ENCODE measurements at regions not wholly inside any gene's neighbourhood (a gene's known extent, or its start where the extent isn't known, plus 50 kb on each side); places are given as distances from the start of the nearest gene placed in this dataset.

DNA sequence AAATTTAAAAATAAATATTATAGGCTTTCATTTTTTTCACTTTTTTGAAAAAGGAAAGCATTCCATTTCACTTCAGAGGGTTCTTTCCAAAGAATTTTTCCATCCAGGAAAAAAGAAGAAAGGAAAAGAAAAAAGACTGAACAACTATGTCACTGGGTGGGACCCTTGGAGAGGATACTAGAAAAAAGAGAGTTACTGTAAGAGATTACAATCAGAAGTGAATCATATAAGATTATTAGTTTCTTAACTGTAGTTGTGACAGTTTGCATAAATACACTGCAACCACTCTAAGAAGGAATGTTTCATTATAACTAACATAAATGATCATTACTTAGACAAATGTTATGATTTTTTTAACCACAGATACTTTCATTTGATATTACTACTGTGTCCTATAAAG is 87.8 kb downstream of the KLF12 start:
- Mint-ChIP-seq H3K9me3 (peaks cover 5% of the 10 kb centered on the region), H3K27ac (no peak overlapping the region), H3K36me3 (no peaks in the 10 kb centered on the region), H3K4me3 (no peak overlapping the region), H3K27me3 (ENCODE audit: low read depth) (no peaks in the 10 kb centered on the region), H3K4me1 (peaks cover 11% of the 10 kb centered on the region; the same call in 1 of the 2 replicates)
- TF ChIP-seq, protein P1, sequence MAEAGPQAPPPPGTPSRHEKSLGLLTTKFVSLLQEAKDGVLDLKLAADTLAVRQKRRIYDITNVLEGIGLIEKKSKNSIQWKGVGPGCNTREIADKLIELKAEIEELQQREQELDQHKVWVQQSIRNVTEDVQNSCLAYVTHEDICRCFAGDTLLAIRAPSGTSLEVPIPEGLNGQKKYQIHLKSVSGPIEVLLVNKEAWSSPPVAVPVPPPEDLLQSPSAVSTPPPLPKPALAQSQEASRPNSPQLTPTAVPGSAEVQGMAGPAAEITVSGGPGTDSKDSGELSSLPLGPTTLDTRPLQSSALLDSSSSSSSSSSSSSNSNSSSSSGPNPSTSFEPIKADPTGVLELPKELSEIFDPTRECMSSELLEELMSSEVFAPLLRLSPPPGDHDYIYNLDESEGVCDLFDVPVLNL (CRISPR knock-in tag; IDR thresholded peaks at IDR 0.05; ENCODE audit: borderline replicate concordance, low read depth), result no peak
- TF ChIP-seq ZNF232 (CRISPR knock-in tag; IDR thresholded peaks at IDR 0.05), result no peak
- TF ChIP-seq, protein P2, sequence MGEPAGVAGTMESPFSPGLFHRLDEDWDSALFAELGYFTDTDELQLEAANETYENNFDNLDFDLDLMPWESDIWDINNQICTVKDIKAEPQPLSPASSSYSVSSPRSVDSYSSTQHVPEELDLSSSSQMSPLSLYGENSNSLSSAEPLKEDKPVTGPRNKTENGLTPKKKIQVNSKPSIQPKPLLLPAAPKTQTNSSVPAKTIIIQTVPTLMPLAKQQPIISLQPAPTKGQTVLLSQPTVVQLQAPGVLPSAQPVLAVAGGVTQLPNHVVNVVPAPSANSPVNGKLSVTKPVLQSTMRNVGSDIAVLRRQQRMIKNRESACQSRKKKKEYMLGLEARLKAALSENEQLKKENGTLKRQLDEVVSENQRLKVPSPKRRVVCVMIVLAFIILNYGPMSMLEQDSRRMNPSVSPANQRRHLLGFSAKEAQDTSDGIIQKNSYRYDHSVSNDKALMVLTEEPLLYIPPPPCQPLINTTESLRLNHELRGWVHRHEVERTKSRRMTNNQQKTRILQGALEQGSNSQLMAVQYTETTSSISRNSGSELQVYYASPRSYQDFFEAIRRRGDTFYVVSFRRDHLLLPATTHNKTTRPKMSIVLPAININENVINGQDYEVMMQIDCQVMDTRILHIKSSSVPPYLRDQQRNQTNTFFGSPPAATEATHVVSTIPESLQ (CRISPR knock-in tag; IDR thresholded peaks at IDR 0.05), result no peak
- no peak for TF ChIP-seq SMAD3 (CRISPR knock-in tag; IDR thresholded peaks at IDR 0.05; ENCODE audit: borderline replicate concordance)
- TF ChIP-seq, protein P3, sequence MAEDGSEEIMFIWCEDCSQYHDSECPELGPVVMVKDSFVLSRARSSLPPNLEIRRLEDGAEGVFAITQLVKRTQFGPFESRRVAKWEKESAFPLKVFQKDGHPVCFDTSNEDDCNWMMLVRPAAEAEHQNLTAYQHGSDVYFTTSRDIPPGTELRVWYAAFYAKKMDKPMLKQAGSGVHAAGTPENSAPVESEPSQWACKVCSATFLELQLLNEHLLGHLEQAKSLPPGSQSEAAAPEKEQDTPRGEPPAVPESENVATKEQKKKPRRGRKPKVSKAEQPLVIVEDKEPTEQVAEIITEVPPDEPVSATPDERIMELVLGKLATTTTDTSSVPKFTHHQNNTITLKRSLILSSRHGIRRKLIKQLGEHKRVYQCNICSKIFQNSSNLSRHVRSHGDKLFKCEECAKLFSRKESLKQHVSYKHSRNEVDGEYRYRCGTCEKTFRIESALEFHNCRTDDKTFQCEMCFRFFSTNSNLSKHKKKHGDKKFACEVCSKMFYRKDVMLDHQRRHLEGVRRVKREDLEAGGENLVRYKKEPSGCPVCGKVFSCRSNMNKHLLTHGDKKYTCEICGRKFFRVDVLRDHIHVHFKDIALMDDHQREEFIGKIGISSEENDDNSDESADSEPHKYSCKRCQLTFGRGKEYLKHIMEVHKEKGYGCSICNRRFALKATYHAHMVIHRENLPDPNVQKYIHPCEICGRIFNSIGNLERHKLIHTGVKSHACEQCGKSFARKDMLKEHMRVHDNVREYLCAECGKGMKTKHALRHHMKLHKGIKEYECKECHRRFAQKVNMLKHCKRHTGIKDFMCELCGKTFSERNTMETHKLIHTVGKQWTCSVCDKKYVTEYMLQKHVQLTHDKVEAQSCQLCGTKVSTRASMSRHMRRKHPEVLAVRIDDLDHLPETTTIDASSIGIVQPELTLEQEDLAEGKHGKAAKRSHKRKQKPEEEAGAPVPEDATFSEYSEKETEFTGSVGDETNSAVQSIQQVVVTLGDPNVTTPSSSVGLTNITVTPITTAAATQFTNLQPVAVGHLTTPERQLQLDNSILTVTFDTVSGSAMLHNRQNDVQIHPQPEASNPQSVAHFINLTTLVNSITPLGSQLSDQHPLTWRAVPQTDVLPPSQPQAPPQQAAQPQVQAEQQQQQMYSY (CRISPR knock-in tag; IDR thresholded peaks at IDR 0.05), result no peak
- TF ChIP-seq, protein P4, sequence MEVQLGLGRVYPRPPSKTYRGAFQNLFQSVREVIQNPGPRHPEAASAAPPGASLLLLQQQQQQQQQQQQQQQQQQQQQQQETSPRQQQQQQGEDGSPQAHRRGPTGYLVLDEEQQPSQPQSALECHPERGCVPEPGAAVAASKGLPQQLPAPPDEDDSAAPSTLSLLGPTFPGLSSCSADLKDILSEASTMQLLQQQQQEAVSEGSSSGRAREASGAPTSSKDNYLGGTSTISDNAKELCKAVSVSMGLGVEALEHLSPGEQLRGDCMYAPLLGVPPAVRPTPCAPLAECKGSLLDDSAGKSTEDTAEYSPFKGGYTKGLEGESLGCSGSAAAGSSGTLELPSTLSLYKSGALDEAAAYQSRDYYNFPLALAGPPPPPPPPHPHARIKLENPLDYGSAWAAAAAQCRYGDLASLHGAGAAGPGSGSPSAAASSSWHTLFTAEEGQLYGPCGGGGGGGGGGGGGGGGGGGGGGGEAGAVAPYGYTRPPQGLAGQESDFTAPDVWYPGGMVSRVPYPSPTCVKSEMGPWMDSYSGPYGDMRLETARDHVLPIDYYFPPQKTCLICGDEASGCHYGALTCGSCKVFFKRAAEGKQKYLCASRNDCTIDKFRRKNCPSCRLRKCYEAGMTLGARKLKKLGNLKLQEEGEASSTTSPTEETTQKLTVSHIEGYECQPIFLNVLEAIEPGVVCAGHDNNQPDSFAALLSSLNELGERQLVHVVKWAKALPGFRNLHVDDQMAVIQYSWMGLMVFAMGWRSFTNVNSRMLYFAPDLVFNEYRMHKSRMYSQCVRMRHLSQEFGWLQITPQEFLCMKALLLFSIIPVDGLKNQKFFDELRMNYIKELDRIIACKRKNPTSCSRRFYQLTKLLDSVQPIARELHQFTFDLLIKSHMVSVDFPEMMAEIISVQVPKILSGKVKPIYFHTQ (CRISPR knock-in tag; IDR thresholded peaks at IDR 0.05), result no peak
- TF ChIP-seq ELF4 (CRISPR knock-in tag; IDR thresholded peaks at IDR 0.05; ENCODE audit: low read depth), result no peak
- TF ChIP-seq TCF7 (CRISPR knock-in tag; IDR thresholded peaks at IDR 0.05; ENCODE audit: low read depth), result no peak
- TF ChIP-seq, protein P5, sequence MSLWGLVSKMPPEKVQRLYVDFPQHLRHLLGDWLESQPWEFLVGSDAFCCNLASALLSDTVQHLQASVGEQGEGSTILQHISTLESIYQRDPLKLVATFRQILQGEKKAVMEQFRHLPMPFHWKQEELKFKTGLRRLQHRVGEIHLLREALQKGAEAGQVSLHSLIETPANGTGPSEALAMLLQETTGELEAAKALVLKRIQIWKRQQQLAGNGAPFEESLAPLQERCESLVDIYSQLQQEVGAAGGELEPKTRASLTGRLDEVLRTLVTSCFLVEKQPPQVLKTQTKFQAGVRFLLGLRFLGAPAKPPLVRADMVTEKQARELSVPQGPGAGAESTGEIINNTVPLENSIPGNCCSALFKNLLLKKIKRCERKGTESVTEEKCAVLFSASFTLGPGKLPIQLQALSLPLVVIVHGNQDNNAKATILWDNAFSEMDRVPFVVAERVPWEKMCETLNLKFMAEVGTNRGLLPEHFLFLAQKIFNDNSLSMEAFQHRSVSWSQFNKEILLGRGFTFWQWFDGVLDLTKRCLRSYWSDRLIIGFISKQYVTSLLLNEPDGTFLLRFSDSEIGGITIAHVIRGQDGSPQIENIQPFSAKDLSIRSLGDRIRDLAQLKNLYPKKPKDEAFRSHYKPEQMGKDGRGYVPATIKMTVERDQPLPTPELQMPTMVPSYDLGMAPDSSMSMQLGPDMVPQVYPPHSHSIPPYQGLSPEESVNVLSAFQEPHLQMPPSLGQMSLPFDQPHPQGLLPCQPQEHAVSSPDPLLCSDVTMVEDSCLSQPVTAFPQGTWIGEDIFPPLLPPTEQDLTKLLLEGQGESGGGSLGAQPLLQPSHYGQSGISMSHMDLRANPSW (CRISPR knock-in tag; conservative IDR thresholded peaks at IDR 0.05; ENCODE audit: low read depth), result no peak
- TF ChIP-seq ZNF138 (CRISPR knock-in tag; conservative IDR thresholded peaks at IDR 0.05), result no peak
- TF ChIP-seq, protein P6, sequence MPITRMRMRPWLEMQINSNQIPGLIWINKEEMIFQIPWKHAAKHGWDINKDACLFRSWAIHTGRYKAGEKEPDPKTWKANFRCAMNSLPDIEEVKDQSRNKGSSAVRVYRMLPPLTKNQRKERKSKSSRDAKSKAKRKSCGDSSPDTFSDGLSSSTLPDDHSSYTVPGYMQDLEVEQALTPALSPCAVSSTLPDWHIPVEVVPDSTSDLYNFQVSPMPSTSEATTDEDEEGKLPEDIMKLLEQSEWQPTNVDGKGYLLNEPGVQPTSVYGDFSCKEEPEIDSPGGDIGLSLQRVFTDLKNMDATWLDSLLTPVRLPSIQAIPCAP (CRISPR knock-in tag; IDR thresholded peaks at IDR 0.05), result no peak
- TF ChIP-seq SOX15 (CRISPR knock-in tag; IDR thresholded peaks at IDR 0.05), result no peak
- ATAC-seq (no peak), DNase-seq (ENCODE audit: low spot score) (no peak)
- POLR2A ChIA-PET, result no interaction called here
- CTCF ChIA-PET, result no interaction called here

Data from WTC11 (cell line).